ENCODE measurements at regions not wholly inside any gene's neighbourhood (a gene's known extent, or its start where the extent isn't known, plus 50 kb on each side); places are given as distances from the start of the nearest gene placed in this dataset.

GRCh38 chr13:106083620-106084350 is 451.7 kb downstream of the EFNB2 start:
- peak in 3 of 4 experiments; percentile 17 to 43 (median 23) for TF ChIP-seq CTCF (IDR thresholded peaks at IDR 0.05)
- no peak for TF ChIP-seq POLR2A (IDR thresholded peaks at IDR 0.05)
